SK-N-SH (cell line): ENCODE measurements at regions not wholly inside any gene's neighbourhood (a gene's known extent, or its start where the extent isn't known, plus 50 kb on each side); places are given as distances from the start of the nearest gene placed in this dataset.

Experiments
- CTCF ChIA-PET: fragments of 300-600, 350-600 bp; formaldehyde crosslinking; extraction: SDS; loops from one replicate; lab custom pipeline; 2021; lab: Yijun Ruan, JAX
- POLR2A ChIA-PET: fragments of 350-600 bp; sonication (Branson Sonifier 250); formaldehyde crosslinking; extraction: SDS; loops from one replicate; lab custom pipeline; 2020; ENCODE audit warnings: antibody characterized with exemption, inconsistent platforms; lab: Yijun Ruan, JAX
- DNase-seq: peaks from one replicate; pipeline ENCODE4 v3.0.0; 2012
- H2AFZ ChIP-seq: fragments of 200-600 bp; sonication (generic); 2 replicates; pipeline ENCODE4 v1.8.1; 2016; ENCODE audit warnings: antibody characterized with exemption, mild to moderate bottlenecking, low read depth
- H3F3A ChIP-seq: fragments of 200-600 bp; sonication (generic); replicated peaks from 2 replicates; pipeline ENCODE3; 2016; ENCODE audit warnings: antibody characterized with exemption, mild to moderate bottlenecking; ENCODE audit not compliant: insufficient read depth
- H3K27ac ChIP-seq, 2 experiments: fragments of 200-500 bp in 1 of 2; fragments of 200-600 bp in 1 of 2; sonication (Bioruptor generic) in 1 of 2; sonication (generic), shearing (Covaris generic) in 1 of 2; 2 replicates each; pipeline versions ENCODE4 v1.5.1 to v1.6.1; 2014 to 2016; ENCODE audit warnings: low read depth in 2 of 2, inconsistent platforms in 1 of 2, low read length in 1 of 2, mild to moderate bottlenecking in 1 of 2, mixed read lengths in 1 of 2
- H3K27me3 ChIP-seq: fragments of 200-600 bp; sonication (generic), shearing (Covaris generic); 2 replicates; pipeline ENCODE4 v1.6.1; 2016; ENCODE audit warnings: mixed run types; ENCODE audit not compliant: insufficient read depth
- H3K36me3 ChIP-seq, 2 experiments: fragments of 200-500 bp in 1 of 2; fragments of 200-600 bp in 1 of 2; sonication (Bioruptor generic) in 1 of 2; sonication (generic) in 1 of 2; replicated peaks in 1 of 2; 2 replicates each; pipeline versions ENCODE3 to v1.5.1; 2014 to 2016; ENCODE audit warnings: low read length in 1 of 2, mild to moderate bottlenecking in 1 of 2; ENCODE audit not compliant: insufficient read depth in 2 of 2, control insufficient read depth in 1 of 2
- H3K4me1 ChIP-seq, 2 experiments: fragments of 200-500 bp in 1 of 2; fragments of 200-600 bp in 1 of 2; sonication (Bioruptor generic) in 1 of 2; sonication (generic), shearing (Covaris generic) in 1 of 2; 2 replicates each; pipeline versions ENCODE4 v1.5.1 to v1.6.1; 2014 to 2016; ENCODE audit warnings: low read depth in 1 of 2, low read length in 1 of 2, mixed run types in 1 of 2; ENCODE audit not compliant: insufficient read depth in 2 of 2, control insufficient read depth in 1 of 2
- H3K4me2 ChIP-seq: fragments of 200-600 bp; sonication (generic), shearing (Covaris generic); 2 replicates; pipeline ENCODE4 v1.6.1; 2017; ENCODE audit warnings: mixed run types
- H3K4me3 ChIP-seq, 2 experiments: fragments of 200-500 bp in 1 of 2; fragments of 200-600 bp in 1 of 2; sonication (Bioruptor generic) in 1 of 2; sonication (generic), shearing (Covaris generic) in 1 of 2; 2 replicates each; pipeline versions ENCODE4 v1.5.1 to v1.8.1; 2014 to 2016; ENCODE audit warnings: low read depth in 2 of 2, inconsistent platforms in 1 of 2, low read length in 1 of 2, mild to moderate bottlenecking in 1 of 2, mixed read lengths in 1 of 2, moderate library complexity in 1 of 2
- H3K79me2 ChIP-seq: fragments of 200-600 bp; sonication (generic); 2 replicates; pipeline ENCODE4 v1.8.1; 2017; ENCODE audit warnings: mild to moderate bottlenecking; ENCODE audit not compliant: insufficient read depth
- H3K9ac ChIP-seq: fragments of 200-600 bp; sonication (generic); 2 replicates; pipeline ENCODE4 v1.6.1; 2017; ENCODE audit warnings: mixed run types
- H3K9me2 ChIP-seq: fragments of 200-600 bp; sonication (generic); 2 replicates; pipeline ENCODE4 v1.6.1; 2017; ENCODE audit warnings: mixed run types
- H3K9me3 ChIP-seq: fragments of 200-600 bp; sonication (generic); 2 replicates; pipeline ENCODE4 v1.6.1; 2017; ENCODE audit warnings: mixed run types, mild to moderate bottlenecking, moderate library complexity
- H4K20me1 ChIP-seq: fragments of 200-600 bp; sonication (generic); 2 replicates; pipeline ENCODE4 v1.6.1; 2017; ENCODE audit warnings: mild to moderate bottlenecking, mixed run types; ENCODE audit not compliant: insufficient read depth
- CHD2 ChIP-seq: fragments of 150-350 bp; IDR thresholded peaks from 2 replicates; pipeline ENCODE4 v1.6.1; 2018; ENCODE audit warnings: low read length; ENCODE audit not compliant: partially characterized antibody
- EP300 ChIP-seq, 2 experiments: IDR thresholded peaks; 2 replicates each; pipeline versions ENCODE4 v1.4.0 to v1.6.1; 2012; ENCODE audit warnings: borderline replicate concordance in 1 of 2, low read depth in 1 of 2, low read length in 1 of 2
- FOXJ3 ChIP-seq: sonication (generic); formaldehyde crosslinking; IDR thresholded peaks from 2 replicates; pipeline ENCODE4 v1.5.1; 2020; ENCODE audit warnings: mild to moderate bottlenecking, missing genetic modification reagents
- FOXM1 ChIP-seq: IDR thresholded peaks from 2 replicates; pipeline ENCODE4 v1.4.0; 2012; ENCODE audit warnings: low read depth, mild to moderate bottlenecking
- GABPA ChIP-seq: IDR thresholded peaks from 2 replicates; pipeline ENCODE4 v1.4.0; 2012; ENCODE audit warnings: low read depth, mild to moderate bottlenecking
- MEF2A ChIP-seq: IDR thresholded peaks from 2 replicates; pipeline ENCODE4 v1.4.0; 2012; ENCODE audit warnings: low read depth, borderline replicate concordance
- MXI1 ChIP-seq: IDR thresholded peaks from 2 replicates; pipeline ENCODE4 v1.6.1; 2012; ENCODE audit warnings: mild to moderate bottlenecking, low read depth, low read length, improper control_type of control experiment
- RAD21 ChIP-seq: IDR thresholded peaks from 2 replicates; pipeline ENCODE4 v1.6.1; 2012; ENCODE audit warnings: mild to moderate bottlenecking, low read length
- RCOR1 ChIP-seq: fragments of 150-350 bp; IDR thresholded peaks from 2 replicates; pipeline ENCODE4 v1.6.1; 2017; ENCODE audit warnings: antibody characterized with exemption, low read length
- RXRA ChIP-seq: IDR thresholded peaks from 2 replicates; pipeline ENCODE4 v1.4.0; 2012; ENCODE audit warnings: low read depth, mild to moderate bottlenecking, borderline replicate concordance
- SIN3A ChIP-seq: IDR thresholded peaks from 2 replicates; pipeline ENCODE4 v1.6.1; 2012; ENCODE audit warnings: low read depth, mild to moderate bottlenecking, low read length, moderate library complexity, borderline replicate concordance
- TEAD4 ChIP-seq: IDR thresholded peaks from 2 replicates; pipeline ENCODE4 v1.4.0; 2012; ENCODE audit warnings: mild to moderate bottlenecking, borderline replicate concordance; ENCODE audit not compliant: insufficient read depth
- WGBS: methylation state at CpG from one replicate; pipeline ENCODE4 v1.1.6; 2017; ENCODE audit warnings: low lambda C conversion rate; 5-methylcytosine and 5-hydroxymethylcytosine counted together
- TF ChIP-seq, protein P1 (sequence below): fragments of 150-350 bp; IDR thresholded peaks from 2 replicates; pipeline ENCODE4 v1.6.1; 2017; ENCODE audit warnings: antibody characterized with exemption, low read length, low read depth, borderline replicate concordance
- TF ChIP-seq, protein P2 (sequence below): fragments of 150-350 bp; IDR thresholded peaks from 2 replicates; pipeline ENCODE4 v1.6.1; 2016; ENCODE audit warnings: mild to moderate bottlenecking, low read depth, low read length
- TF ChIP-seq, protein P3 (sequence below): IDR thresholded peaks from 2 replicates; pipeline ENCODE4 v1.4.0; 2012; ENCODE audit warnings: low read depth
- TF ChIP-seq, protein P4 (sequence below): IDR thresholded peaks from 2 replicates; pipeline ENCODE4 v1.4.0; 2012; ENCODE audit warnings: low read depth, borderline replicate concordance
- TF ChIP-seq, protein P5 (sequence below): IDR thresholded peaks from 2 replicates; pipeline ENCODE4 v1.4.0; 2012; ENCODE audit warnings: low read depth, borderline replicate concordance

DNA sequence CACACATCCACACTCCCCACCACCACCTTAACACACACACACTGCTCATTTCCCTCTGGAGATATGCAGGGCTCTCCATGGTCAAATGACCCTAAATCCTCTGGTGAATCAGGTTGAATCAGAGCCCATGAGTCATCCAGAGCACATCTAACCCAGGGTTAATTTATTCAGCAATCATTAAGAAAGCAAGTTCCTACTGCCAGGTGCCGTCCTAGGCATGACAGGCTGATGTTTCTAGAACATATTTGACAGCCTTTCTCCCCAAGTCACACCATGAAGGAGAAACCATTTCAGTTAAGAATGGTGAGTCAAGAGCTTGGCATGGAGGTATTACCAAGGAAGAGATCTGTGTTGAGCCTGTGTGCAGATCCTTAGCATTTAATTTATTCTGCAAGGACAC, 194.3 kb upstream of the CAMK1G start (continued):
- TF ChIP-seq RXRA: peak; percentile 96
- TF ChIP-seq, protein P1, sequence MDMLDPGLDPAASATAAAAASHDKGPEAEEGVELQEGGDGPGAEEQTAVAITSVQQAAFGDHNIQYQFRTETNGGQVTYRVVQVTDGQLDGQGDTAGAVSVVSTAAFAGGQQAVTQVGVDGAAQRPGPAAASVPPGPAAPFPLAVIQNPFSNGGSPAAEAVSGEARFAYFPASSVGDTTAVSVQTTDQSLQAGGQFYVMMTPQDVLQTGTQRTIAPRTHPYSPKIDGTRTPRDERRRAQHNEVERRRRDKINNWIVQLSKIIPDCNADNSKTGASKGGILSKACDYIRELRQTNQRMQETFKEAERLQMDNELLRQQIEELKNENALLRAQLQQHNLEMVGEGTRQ: no peak
- no peak for TF ChIP-seq RCOR1
- TF ChIP-seq SIN3A: peak; percentile 46; the same call in 1 of the 2 replicates
- TF ChIP-seq MXI1: no peak
- TF ChIP-seq FOXJ3: no peak
- TF ChIP-seq EP300 (IDR thresholded peaks at IDR 0.05; ENCODE audit: borderline replicate concordance in 1 of 2, low read depth in 1 of 2, low read length in 1 of 2): peak; percentile 19 to 86; a peak in 2 of 4 replicates
- no peak for TF ChIP-seq FOXM1

DNA sequence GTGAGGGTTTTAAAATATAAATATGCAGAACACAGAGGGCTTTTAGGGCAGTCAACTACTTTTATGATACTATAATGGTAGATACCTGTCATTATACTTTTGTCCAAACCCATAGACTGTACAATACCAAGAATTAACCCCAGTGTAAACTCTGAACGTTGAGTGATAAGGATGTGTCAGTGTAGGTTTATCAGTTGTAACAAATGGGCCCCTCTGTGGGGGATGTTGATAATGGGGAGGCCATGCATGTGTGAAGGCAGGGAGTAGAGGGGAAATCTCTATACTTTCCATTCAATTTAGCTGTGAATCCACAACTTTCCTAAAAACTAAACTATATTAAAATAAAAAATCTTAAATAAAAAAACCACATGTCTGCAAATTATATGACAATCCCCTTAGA, 193.5 kb upstream of the CAMK1G start:
- Histone ChIP-seq H2AFZ (no peak overlapping the region), H3F3A (peaks cover 7% of the 10 kb centered on the region), H3K27me3 (no peaks in the 10 kb centered on the region), H3K36me3 (no peaks in the 10 kb centered on the region), H3K4me2 (no peak overlapping the region), H3K79me2 (no peaks in the 10 kb centered on the region), H3K27ac (peak overlapping the region in 1 of 2 experiments; percentile 71; a peak in 1 of 4 replicates), H3K9me2 (no peaks in the 10 kb centered on the region), H3K4me1 (peaks cover 2 to 21% of the 10 kb centered on the region in 2 experiments), H3K9me3 (no peaks in the 10 kb centered on the region), H3K9ac (no peak overlapping the region), H3K4me3 (no peak overlapping the region), H4K20me1 (no peaks in the 10 kb centered on the region)
- ChIA-PET POLR2A (no interaction called here), CTCF (no interaction called here)
- TF ChIP-seq TEAD4: no peak
- TF ChIP-seq MEF2A: no peak
- TF ChIP-seq, protein P2, sequence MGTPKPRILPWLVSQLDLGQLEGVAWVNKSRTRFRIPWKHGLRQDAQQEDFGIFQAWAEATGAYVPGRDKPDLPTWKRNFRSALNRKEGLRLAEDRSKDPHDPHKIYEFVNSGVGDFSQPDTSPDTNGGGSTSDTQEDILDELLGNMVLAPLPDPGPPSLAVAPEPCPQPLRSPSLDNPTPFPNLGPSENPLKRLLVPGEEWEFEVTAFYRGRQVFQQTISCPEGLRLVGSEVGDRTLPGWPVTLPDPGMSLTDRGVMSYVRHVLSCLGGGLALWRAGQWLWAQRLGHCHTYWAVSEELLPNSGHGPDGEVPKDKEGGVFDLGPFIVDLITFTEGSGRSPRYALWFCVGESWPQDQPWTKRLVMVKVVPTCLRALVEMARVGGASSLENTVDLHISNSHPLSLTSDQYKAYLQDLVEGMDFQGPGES: no peak
- TF ChIP-seq, protein P3, sequence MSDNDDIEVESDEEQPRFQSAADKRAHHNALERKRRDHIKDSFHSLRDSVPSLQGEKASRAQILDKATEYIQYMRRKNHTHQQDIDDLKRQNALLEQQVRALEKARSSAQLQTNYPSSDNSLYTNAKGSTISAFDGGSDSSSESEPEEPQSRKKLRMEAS: no peak
- TF ChIP-seq GABPA: no peak
- no peak for TF ChIP-seq RXRA
- TF ChIP-seq RAD21: no peak
- TF ChIP-seq, protein P1: no peak
- TF ChIP-seq, protein P4, sequence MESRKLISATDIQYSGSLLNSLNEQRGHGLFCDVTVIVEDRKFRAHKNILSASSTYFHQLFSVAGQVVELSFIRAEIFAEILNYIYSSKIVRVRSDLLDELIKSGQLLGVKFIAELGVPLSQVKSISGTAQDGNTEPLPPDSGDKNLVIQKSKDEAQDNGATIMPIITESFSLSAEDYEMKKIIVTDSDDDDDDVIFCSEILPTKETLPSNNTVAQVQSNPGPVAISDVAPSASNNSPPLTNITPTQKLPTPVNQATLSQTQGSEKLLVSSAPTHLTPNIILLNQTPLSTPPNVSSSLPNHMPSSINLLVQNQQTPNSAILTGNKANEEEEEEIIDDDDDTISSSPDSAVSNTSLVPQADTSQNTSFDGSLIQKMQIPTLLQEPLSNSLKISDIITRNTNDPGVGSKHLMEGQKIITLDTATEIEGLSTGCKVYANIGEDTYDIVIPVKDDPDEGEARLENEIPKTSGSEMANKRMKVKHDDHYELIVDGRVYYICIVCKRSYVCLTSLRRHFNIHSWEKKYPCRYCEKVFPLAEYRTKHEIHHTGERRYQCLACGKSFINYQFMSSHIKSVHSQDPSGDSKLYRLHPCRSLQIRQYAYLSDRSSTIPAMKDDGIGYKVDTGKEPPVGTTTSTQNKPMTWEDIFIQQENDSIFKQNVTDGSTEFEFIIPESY: no peak
- no peak for TF ChIP-seq FOXJ3
- TF ChIP-seq CHD2: no peak
- TF ChIP-seq, protein P5, sequence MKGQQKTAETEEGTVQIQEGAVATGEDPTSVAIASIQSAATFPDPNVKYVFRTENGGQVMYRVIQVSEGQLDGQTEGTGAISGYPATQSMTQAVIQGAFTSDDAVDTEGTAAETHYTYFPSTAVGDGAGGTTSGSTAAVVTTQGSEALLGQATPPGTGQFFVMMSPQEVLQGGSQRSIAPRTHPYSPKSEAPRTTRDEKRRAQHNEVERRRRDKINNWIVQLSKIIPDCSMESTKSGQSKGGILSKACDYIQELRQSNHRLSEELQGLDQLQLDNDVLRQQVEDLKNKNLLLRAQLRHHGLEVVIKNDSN: no peak
- no peak for DNase-seq
- 93% methylated on average over 1 of the region's 1 CpG for WGBS
